SK-N-MC (cell line): ENCODE measurements at regions not wholly inside any gene's neighbourhood (a gene's known extent, or its start where the extent isn't known, plus 50 kb on each side); places are given as distances from the start of the nearest gene placed in this dataset.
"Not testable (repeated sequence)": the region's sequence is repeated elsewhere in the genome, so short reads cannot be mapped to it uniquely, and the experiment has no call there.

Experiments
- DNase-seq: peaks from one replicate; pipeline ENCODE4 v3.0.0-alpha.2; 2011; ENCODE audit warnings: low read depth, low spot score
- H3K27ac ChIP-seq: fragments of 200-600 bp; sonication (generic); 2 replicates; pipeline ENCODE4 v1.5.1; 2016; ENCODE audit warnings: mixed run types
- H3K36me3 ChIP-seq: fragments of 200-600 bp; sonication (generic); 2 replicates; pipeline ENCODE4 v1.6.1; 2017; ENCODE audit warnings: antibody characterized with exemption, low read length, mixed read lengths; ENCODE audit not compliant: insufficient read depth
- H3K4me3 ChIP-seq: fragments of 200-600 bp; sonication (generic); 2 replicates; pipeline ENCODE4 v1.5.1; 2016
- H3K9ac ChIP-seq: fragments of 200-600 bp; sonication (generic); 2 replicates; pipeline ENCODE4 v1.8.0; 2017; ENCODE audit warnings: mixed run types, mixed read lengths; ENCODE audit not compliant: insufficient read length
- H3K9me3 ChIP-seq: fragments of 200-600 bp; sonication (generic); 2 replicates; pipeline ENCODE4 v1.6.1; 2017; ENCODE audit warnings: low read depth, mild to moderate bottlenecking, antibody characterized with exemption, low read length, moderate library complexity, mixed read lengths
- EZH2 ChIP-seq: fragments of 200-600 bp; sonication (generic); IDR thresholded peaks from one replicate; pipeline ENCODE4 v1.6.1; 2017; ENCODE audit warnings: antibody characterized with exemption
- FOXP2 ChIP-seq: optimal IDR thresholded peaks from 2 replicates; pipeline ENCODE3; 2011; ENCODE audit warnings: mild to moderate bottlenecking, moderate library complexity; ENCODE audit not compliant: insufficient read depth; ENCODE audit errors: extremely low read length, control extremely low read depth
- POLR2AphosphoS5 ChIP-seq: IDR thresholded peaks from 2 replicates; pipeline ENCODE4 v1.6.1; 2012; ENCODE audit warnings: mild to moderate bottlenecking, low read depth, low read length, borderline replicate concordance

GRCh38 chr9:107571148-107571547 lies 81.6 kb upstream of the KLF4 start:
- no peak overlapping the region for H3K4me3 ChIP-seq
- no peak overlapping the region for H3K27ac ChIP-seq

GRCh38 chr9:107569174-107569573 lies 79.6 kb upstream of the KLF4 start:
- H3K9ac ChIP-seq: no peak overlapping the region
- no peak overlapping the region for H3K4me3 ChIP-seq
- no peaks in the 10 kb centered on the region for H3K9me3 ChIP-seq
- no peak for DNase-seq
- no peaks in the 10 kb centered on the region for H3K36me3 ChIP-seq
- no peak overlapping the region for H3K27ac ChIP-seq
- TF ChIP-seq EZH2 (no peak), POLR2AphosphoS5 (no peak), FOXP2 (no peak)

More at GRCh38 chr9:107571148-107571547, 81.6 kb upstream of the KLF4 start:
- Histone ChIP-seq H3K9ac (no peak overlapping the region), H3K9me3 (no peaks in the 10 kb centered on the region), H3K36me3 (no peaks in the 10 kb centered on the region)
- DNase-seq: no peak
- TF ChIP-seq POLR2AphosphoS5 (no peak), EZH2 (no peak), FOXP2 (no peak)

- H3K4me3 ChIP-seq, DNase-seq, H3K27ac ChIP-seq, H3K36me3 ChIP-seq, H3K9me3 ChIP-seq, H3K9ac ChIP-seq: not testable (repeated sequence)
These were observed 78.8 kb upstream of the KLF4 start for GRCh38 chr9:107568406-107568805.

GRCh38 chr9:107567462-107567861 lies 77.9 kb upstream of the KLF4 start:
- no peak for TF ChIP-seq POLR2AphosphoS5
- no peak for TF ChIP-seq EZH2
- TF ChIP-seq FOXP2: no peak
- Histone ChIP-seq H3K36me3 (no peaks in the 10 kb centered on the region), H3K4me3 (no peak overlapping the region), H3K9me3 (no peaks in the 10 kb centered on the region), H3K9ac (no peak overlapping the region), H3K27ac (no peak overlapping the region)
- no peak for DNase-seq

- no peak overlapping the region for H3K4me3 ChIP-seq
- DNase-seq: no peak
- H3K27ac ChIP-seq: no peak overlapping the region
- H3K9me3 ChIP-seq: no peaks in the 10 kb centered on the region
- TF ChIP-seq EZH2 (no peak), POLR2AphosphoS5 (no peak), FOXP2 (no peak)
- H3K9ac ChIP-seq: no peak overlapping the region
- no peaks in the 10 kb centered on the region for H3K36me3 ChIP-seq
These were observed 77.1 kb upstream of the KLF4 start for GRCh38 chr9:107566611-107567061.

GRCh38 chr9:107562798-107563197 lies 73.2 kb upstream of the KLF4 start:
- no peaks in the 10 kb centered on the region for H3K9me3 ChIP-seq
- no peak overlapping the region for H3K9ac ChIP-seq
- DNase-seq: no peak

GRCh38 chr9:107559494-107560086 lies 70.0 kb upstream of the KLF4 start:
- H3K4me3 ChIP-seq: no peak overlapping the region
- no peak overlapping the region for H3K9ac ChIP-seq
- no peak for TF ChIP-seq FOXP2
- no peak for TF ChIP-seq EZH2
- TF ChIP-seq POLR2AphosphoS5: no peak
- no peaks in the 10 kb centered on the region for H3K9me3 ChIP-seq
- DNase-seq: no peak
- H3K27ac ChIP-seq: no peak overlapping the region
- H3K36me3 ChIP-seq: no peaks in the 10 kb centered on the region

More at GRCh38 chr9:107562798-107563197, 73.2 kb upstream of the KLF4 start:
- Histone ChIP-seq H3K4me3 (no peak overlapping the region), H3K27ac (no peak overlapping the region), H3K36me3 (no peaks in the 10 kb centered on the region)
- TF ChIP-seq POLR2AphosphoS5: no peak
- no peak for TF ChIP-seq FOXP2
- TF ChIP-seq EZH2: no peak

- Histone ChIP-seq H3K4me3 (no peak overlapping the region), H3K9ac (no peak overlapping the region), H3K36me3 (no peaks in the 10 kb centered on the region), H3K27ac (no peak overlapping the region), H3K9me3 (no peaks in the 10 kb centered on the region)
- TF ChIP-seq FOXP2 (no peak), POLR2AphosphoS5 (no peak), EZH2 (no peak)
- no peak for DNase-seq
These were observed 67.8 kb upstream of the KLF4 start for GRCh38 chr9:107557236-107557990.
